IPS DF 6.9 (cell line): ENCODE measurements at regions not wholly inside any gene's neighbourhood (a gene's known extent, or its start where the extent isn't known, plus 50 kb on each side); places are given as distances from the start of the nearest gene placed in this dataset.

Experiments
- DNase-seq: peaks from one replicate; pipeline ENCODE4 v3.0.0-alpha.2; 2013; ENCODE audit warnings: low read depth, low spot score
- H3K27ac ChIP-seq: one replicate; pipeline ENCODE4 v1.5.1; 2013; ENCODE audit warnings: low read length, control low read depth
- H3K27me3 ChIP-seq: 2 replicates; pipeline ENCODE4 v1.6.1; 2013; ENCODE audit warnings: mild to moderate bottlenecking, low read length; ENCODE audit not compliant: control insufficient read depth, insufficient read depth
- H3K36me3 ChIP-seq: 2 replicates; pipeline ENCODE4 v1.6.1; 2013; ENCODE audit warnings: low read length; ENCODE audit not compliant: control insufficient read depth, insufficient read depth
- H3K4me1 ChIP-seq: 2 replicates; pipeline ENCODE4 v1.6.1; 2013; ENCODE audit warnings: low read length; ENCODE audit not compliant: control insufficient read depth, insufficient read depth
- H3K4me3 ChIP-seq: 2 replicates; pipeline ENCODE4 v1.5.1; 2013; ENCODE audit warnings: mild to moderate bottlenecking, low read length
- H3K9me3 ChIP-seq: 2 replicates; pipeline ENCODE4 v1.6.1; 2013; ENCODE audit warnings: low read length, inconsistent platforms; ENCODE audit not compliant: control insufficient read depth, insufficient read depth
- WGBS: extraction: QIAGEN DNeasy Blood & Tissue Kit; methylation state at CpG from one replicate; pipeline ENCODE4 v1.1.7; 2013; ENCODE audit warnings: mixed read lengths, missing lambda C conversion rate; ENCODE audit not compliant: insufficient read length, insufficient coverage; 5-methylcytosine and 5-hydroxymethylcytosine counted together

DNA sequence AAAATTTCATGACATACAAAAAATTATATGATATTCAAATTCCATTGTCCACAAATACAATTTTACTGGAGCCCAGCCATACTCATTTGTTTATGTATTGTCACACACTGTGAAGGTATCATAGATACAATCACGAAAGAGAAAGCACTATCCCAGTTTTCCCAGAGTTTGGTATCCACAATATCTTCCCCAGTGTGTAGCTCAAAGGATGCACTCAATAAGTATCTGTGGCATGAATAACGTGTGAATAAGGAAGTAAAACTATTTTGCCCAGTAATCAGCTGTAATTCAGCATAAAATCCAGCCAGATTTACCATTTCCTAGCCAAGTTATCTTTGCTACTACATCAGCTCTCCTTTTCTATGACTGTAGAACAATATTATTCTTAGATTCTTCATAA is 131.3 kb upstream of the KCNMB2 start:
- Histone ChIP-seq H3K9me3 (no peaks in the 10 kb centered on the region), H3K4me3 (no peak overlapping the region), H3K27me3 (no peaks in the 10 kb centered on the region), H3K27ac (no peak overlapping the region), H3K36me3 (no peaks in the 10 kb centered on the region), H3K4me1 (no peaks in the 10 kb centered on the region)
- DNase-seq: no peak
- no CpG with 5 or more reads among the region's 2 CpGs for WGBS

- WGBS: no CpG with 5 or more reads among the region's 2 CpGs
- no peaks in the 10 kb centered on the region for H3K4me1 ChIP-seq
Observed at GRCh38 chr3:178405531-178405930, 130.7 kb upstream of the KCNMB2 start.

GRCh38 chr3:178406206-178406605 is 130.0 kb upstream of the KCNMB2 start:
- Histone ChIP-seq H3K36me3 (no peaks in the 10 kb centered on the region), H3K27me3 (no peaks in the 10 kb centered on the region), H3K4me3 (no peak overlapping the region), H3K9me3 (no peaks in the 10 kb centered on the region), H3K27ac (no peak overlapping the region), H3K4me1 (no peaks in the 10 kb centered on the region)
- WGBS: no CpG with 5 or more reads among the region's 3 CpGs
- DNase-seq: no peak

More at GRCh38 chr3:178405531-178405930, 130.7 kb upstream of the KCNMB2 start:
- Histone ChIP-seq H3K4me3 (no peak overlapping the region), H3K9me3 (no peaks in the 10 kb centered on the region), H3K36me3 (no peaks in the 10 kb centered on the region), H3K27ac (no peak overlapping the region), H3K27me3 (no peaks in the 10 kb centered on the region)
- no peak for DNase-seq

GRCh38 chr3:178415384-178415783 is 120.9 kb upstream of the KCNMB2 start:
- Histone ChIP-seq H3K36me3 (no peaks in the 10 kb centered on the region), H3K4me3 (no peak overlapping the region), H3K27me3 (no peaks in the 10 kb centered on the region), H3K9me3 (no peaks in the 10 kb centered on the region), H3K4me1 (no peaks in the 10 kb centered on the region), H3K27ac (no peak overlapping the region)
- no peak for DNase-seq
- WGBS: no CpG with 5 or more reads among the region's 8 CpGs

DNA sequence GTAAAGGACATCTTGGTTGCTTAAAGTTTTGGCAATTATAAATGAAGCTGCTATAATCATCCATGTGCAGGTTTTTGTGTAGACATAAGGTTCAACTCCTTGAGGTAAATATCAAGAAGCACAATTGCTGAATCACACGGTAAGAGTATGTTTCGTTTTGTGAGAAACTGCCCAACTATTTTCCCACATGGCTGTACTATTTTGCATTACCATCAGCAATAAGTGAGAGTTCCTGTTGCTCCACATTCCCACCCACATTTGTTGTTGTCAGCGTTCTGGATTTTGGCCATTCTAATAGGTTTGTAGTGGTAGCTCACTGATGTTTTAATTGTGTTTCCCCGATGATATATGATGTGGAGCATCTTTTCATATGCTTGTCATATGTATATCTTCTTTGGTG is 118.5 kb upstream of the KCNMB2 start:
- H3K27ac ChIP-seq: no peak overlapping the region
- H3K4me3 ChIP-seq: no peak overlapping the region
- no CpG with 5 or more reads among the region's 4 CpGs for WGBS
- no peaks in the 10 kb centered on the region for H3K36me3 ChIP-seq
- H3K4me1 ChIP-seq: no peaks in the 10 kb centered on the region
- no peaks in the 10 kb centered on the region for H3K27me3 ChIP-seq
- no peak for DNase-seq
- H3K9me3 ChIP-seq: no peaks in the 10 kb centered on the region

DNA sequence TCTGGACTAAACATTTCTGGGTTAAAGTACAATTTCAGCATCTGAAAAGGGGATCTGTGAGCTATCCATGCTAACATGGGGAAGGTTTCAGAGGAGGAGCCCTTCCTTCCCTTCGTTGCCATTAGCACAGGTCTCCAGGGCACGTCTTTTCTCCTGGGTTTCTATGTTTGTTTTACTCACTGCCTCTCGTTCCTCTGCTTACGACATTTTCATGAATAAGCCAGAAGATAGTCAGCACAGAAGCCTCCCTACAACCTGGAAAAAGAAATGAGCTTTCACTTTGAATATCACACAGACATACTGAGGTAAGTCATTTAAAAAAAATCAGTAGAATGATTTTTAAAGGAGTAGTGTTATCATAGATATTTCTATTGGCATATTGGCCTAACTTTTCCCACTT is 117.2 kb upstream of the KCNMB2 start:
- no peaks in the 10 kb centered on the region for H3K9me3 ChIP-seq
- H3K27ac ChIP-seq: no peak overlapping the region
- no peaks in the 10 kb centered on the region for H3K36me3 ChIP-seq
- no peaks in the 10 kb centered on the region for H3K27me3 ChIP-seq
- H3K4me3 ChIP-seq: no peak overlapping the region
- WGBS: no CpG with 5 or more reads among the region's 4 CpGs
- DNase-seq: no peak
- no peaks in the 10 kb centered on the region for H3K4me1 ChIP-seq

GRCh38 chr3:178420033-178420432 is 116.2 kb upstream of the KCNMB2 start:
- Histone ChIP-seq H3K36me3 (no peaks in the 10 kb centered on the region), H3K27me3 (no peaks in the 10 kb centered on the region), H3K9me3 (no peaks in the 10 kb centered on the region), H3K27ac (no peak overlapping the region), H3K4me3 (no peak overlapping the region), H3K4me1 (no peaks in the 10 kb centered on the region)
- no CpG with 5 or more reads among the region's 1 CpG for WGBS
- DNase-seq: no peak

DNA sequence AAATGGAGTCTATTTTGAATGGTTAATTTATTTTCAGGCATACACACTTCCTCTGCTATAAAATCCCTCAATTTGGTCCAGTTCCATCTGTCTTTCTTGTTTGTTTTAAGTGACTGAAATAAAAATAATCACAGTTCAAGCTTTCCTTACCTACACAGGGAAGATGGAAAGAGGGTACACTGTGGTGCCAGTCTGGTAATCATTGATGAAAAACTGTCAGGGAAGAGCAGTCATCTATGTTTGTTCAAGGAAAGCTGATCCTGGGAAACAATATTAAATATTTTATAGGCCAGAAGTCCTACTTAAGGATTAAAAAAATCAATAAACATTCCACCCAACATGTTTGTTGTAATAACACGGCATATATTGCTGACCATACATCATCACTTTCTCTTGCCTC is 115.2 kb upstream of the KCNMB2 start:
- Histone ChIP-seq H3K27ac (no peak overlapping the region), H3K36me3 (no peaks in the 10 kb centered on the region), H3K27me3 (no peaks in the 10 kb centered on the region), H3K4me1 (no peaks in the 10 kb centered on the region), H3K4me3 (no peak overlapping the region), H3K9me3 (no peaks in the 10 kb centered on the region)
- DNase-seq: no peak
- WGBS: no CpG with 5 or more reads among the region's 1 CpG

DNA sequence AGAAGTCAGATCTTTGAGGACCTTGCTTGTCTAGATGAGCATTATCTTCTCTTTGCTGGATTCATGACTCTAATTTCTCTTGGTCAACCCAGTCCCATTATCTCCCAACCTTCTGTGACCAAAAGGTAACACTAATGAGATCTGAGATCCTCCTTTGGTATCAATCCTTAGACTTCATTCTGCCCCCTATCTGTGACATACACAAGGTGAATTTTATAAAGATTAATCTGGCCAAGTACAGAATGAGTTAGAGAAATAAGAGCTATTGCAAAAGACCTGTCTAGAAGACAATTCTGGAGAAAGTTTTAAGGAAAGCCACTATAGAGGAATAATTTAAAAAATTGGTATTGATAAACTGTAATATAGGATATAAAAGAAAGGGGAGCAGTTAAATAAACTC is 113.8 kb upstream of the KCNMB2 start:
- Histone ChIP-seq H3K4me1 (no peaks in the 10 kb centered on the region), H3K36me3 (no peaks in the 10 kb centered on the region), H3K9me3 (no peaks in the 10 kb centered on the region), H3K4me3 (no peak overlapping the region), H3K27me3 (no peaks in the 10 kb centered on the region), H3K27ac (no peak overlapping the region)
- no peak for DNase-seq

DNA sequence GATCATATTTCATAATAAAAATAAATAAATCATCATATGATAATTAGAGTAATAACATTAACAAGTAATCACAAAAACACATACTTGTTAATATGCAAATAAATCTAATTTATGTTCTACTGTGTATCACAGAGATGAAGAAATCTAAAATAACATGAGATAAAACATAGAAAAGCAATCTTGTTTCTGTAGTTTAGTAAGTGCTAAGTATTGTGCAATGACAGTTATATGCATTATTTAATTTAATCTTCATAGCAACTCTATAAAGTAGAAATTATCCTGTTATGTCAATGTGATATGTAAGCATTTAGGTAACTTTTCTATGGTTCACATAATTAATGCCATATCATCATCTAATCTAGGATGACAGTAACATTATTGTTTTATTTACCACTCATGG is 108.2 kb upstream of the KCNMB2 start:
- Histone ChIP-seq H3K27me3 (no peaks in the 10 kb centered on the region), H3K4me3 (no peak overlapping the region), H3K4me1 (no peaks in the 10 kb centered on the region), H3K36me3 (no peaks in the 10 kb centered on the region), H3K27ac (no peak overlapping the region), H3K9me3 (no peaks in the 10 kb centered on the region)
- no peak for DNase-seq

GRCh38 chr3:178434206-178434805 is 101.9 kb upstream of the KCNMB2 start:
- no peak overlapping the region for H3K4me3 ChIP-seq
- no peak overlapping the region for H3K27ac ChIP-seq
- no peak for DNase-seq
- H3K36me3 ChIP-seq: no peaks in the 10 kb centered on the region
- no peaks in the 10 kb centered on the region for H3K4me1 ChIP-seq
- H3K9me3 ChIP-seq: no peaks in the 10 kb centered on the region
- no CpG with 5 or more reads among the region's 5 CpGs for WGBS
- H3K27me3 ChIP-seq: no peaks in the 10 kb centered on the region
